Posterior vena cava (tissue), 2 donors: ENCODE measurements at regions not wholly inside any gene's neighbourhood (a gene's known extent, or its start where the extent isn't known, plus 50 kb on each side); places are given as distances from the start of the nearest gene placed in this dataset.
"Not testable (repeated sequence)": the region's sequence is repeated elsewhere in the genome, so short reads cannot be mapped to it uniquely, and the experiment has no call there.

Experiments
- DNase-seq: peaks from one replicate; pipeline ENCODE4 v3.0.0-alpha.2; 2020; ENCODE audit warnings: low spot score
- intact Hi-C, 2 donors: fragments of 100-400 bp; cut with DNase I; formaldehyde crosslinking; loops; one replicate each; pipeline versions ENCODE4 v1.14.1 to v1.14.2; 2022 to 2023
- donor health status: DM: yes; HTN: yes; CAD: no.
- donor health status: DM: yes; HTN: yes; CAD: no.

DNA sequence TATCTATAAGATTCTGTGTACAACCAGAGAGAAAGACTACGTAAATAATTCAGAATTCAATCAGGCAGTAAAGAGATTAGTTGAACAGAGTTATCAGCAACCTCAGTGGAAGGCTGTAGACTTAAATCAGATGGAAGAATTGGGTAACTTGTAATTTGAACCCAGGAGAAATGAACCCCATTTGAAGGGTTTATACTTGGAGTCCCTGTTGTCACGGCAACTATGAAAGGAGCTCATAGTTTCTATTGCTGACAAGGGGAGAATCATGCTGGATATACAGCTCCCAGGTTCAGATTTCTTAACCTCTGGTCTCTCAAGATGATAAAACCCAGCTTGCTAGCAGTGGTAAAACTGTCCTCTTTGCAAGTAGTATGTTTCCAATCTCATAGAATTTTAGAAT is 54.4 kb upstream of the BMP4 start:
- no peak for DNase-seq
- intact Hi-C loops: no loop called here

GRCh38 chr14:54023027-54023426 is 66.4 kb upstream of the BMP4 start:
- intact Hi-C loops: no loop called here
- no peak for DNase-seq

GRCh38 chr14:54025661-54026060 is 69.0 kb upstream of the BMP4 start:
- DNase-seq: no peak
- intact Hi-C loops: no loop called here

- DNase-seq: no peak
- intact Hi-C loops: no loop called here
These were observed 70.0 kb upstream of the BMP4 start for GRCh38 chr14:54026671-54027070.

- not testable (repeated sequence) for DNase-seq
These were observed 74.4 kb upstream of the BMP4 start for GRCh38 chr14:54030996-54031395.

DNA sequence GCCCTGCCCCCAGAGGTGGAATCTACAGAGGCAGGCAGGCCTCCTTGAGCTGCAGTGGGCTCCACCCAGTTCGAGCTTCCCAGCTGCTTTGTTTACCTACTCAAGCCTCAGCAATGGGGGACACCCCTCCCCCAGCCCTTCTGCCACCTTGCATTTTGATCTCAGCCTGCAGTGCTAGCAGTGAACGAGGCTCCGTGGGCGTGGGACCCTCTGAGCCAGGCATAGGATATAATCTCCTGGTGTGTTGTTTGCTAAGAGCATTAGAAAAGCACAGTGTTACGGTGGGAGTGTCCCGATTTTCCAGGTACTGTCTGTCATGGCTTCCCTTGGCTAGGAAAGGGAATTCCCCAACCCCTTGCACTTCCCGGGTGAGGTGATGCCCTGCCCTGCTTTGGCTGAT is 76.7 kb upstream of the BMP4 start:
- DNase-seq: peak; percentile 52
- intact Hi-C loops: not testable (repeated sequence)

More at GRCh38 chr14:54030996-54031395, 74.4 kb upstream of the BMP4 start:
- intact Hi-C loops: not testable (repeated sequence)

DNA sequence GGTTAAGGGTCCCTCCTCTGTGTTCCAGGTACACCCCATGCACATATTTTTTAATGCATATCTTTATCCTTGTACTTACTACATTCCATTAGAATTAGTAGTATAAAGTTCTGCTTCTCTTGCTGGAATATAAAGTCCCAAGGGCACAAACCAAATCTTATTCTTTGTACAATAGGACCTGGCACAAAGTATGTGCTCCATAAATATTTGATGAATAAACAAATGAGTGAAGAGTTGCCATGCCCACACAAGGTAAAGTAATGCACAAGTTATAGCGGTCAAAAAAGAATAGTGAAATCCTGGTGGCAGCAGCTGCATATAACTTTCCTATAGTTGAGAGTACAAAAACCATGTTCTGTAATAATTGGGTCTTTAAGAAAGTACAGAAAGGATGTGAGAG is 82.1 kb upstream of the BMP4 start:
- intact Hi-C loops: no loop called here
- DNase-seq: no peak

- DNase-seq: no peak
- intact Hi-C loops: no loop called here
These were observed 82.7 kb upstream of the BMP4 start for GRCh38 chr14:54039311-54039710.

- no peak for DNase-seq
- intact Hi-C loops: no loop called here
These were observed 84.2 kb upstream of the BMP4 start for GRCh38 chr14:54040846-54041245.

DNA sequence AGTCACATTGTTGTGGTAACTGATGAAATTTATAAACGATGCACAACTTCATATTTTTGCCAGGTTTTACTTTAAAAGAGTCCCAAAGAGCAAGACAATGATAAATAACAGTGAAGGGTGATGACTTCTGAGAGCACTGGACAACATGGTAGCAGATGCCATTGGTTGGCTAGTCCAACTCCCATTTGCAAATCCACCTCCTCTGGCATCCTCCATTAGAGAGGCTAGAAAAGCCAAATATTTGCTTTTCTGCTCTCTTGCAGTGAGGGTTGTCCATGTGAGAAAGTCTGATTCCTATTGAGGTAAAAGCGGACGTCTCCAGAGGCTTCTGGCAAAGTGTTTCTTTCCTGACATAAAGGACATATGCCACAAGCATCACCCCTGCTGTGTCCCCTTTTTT is 89.6 kb upstream of the BMP4 start:
- intact Hi-C loops: no loop called here
- DNase-seq: no peak

DNA sequence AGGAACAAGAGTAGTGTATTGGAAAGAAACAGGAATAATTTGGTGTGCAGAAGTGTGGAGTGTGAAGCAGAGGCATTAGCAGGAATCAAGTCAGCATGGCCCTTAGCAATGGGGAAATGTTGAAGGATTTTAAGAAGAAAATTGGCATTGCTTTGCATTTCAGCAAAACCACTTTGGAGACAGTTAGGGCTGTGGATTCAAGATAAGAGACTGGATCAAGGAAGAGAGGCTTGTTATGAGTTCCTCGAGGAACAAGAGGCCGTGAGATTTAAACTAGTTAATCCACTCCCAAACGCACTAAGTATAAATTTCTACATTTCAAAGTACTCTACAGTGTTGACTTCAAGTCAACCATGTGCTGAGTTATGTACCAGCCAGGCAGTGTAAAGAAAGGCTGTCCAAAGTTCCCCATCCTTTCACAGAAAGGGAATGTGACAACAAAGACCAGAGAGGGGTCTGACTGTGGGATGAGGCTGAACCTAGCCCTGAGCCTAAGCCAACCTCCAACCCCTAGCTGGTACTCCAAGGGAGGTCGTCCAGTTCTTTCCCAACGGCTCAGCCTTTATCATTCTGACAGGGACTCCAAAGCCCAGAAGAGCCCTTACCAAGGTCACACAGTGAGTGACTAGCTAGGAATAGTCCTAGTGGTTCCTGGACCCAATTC is 91.2 kb upstream of the BMP4 start:
- no peak for DNase-seq
- intact Hi-C loops: no loop called here

DNA sequence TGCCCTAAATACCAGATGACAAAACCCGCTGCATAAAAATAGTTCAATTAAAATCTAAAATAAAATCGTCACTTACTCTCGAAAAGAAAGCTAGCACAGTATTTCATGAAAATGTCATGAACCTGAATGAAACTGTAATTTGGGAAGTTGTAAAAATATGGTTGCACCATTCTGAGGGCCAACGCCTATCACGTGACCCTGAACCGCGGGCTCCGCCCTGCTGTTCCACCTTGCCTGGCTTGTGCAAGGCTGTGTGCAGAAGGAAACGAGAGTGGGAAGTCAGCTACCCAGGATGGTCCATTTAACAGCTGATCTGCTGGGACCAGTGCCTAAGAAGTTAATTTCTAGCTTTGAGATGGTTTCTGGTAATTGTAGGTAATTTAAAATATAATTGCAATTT is 91.7 kb upstream of the BMP4 start:
- DNase-seq: no peak
- intact Hi-C loops: no loop called here

DNA sequence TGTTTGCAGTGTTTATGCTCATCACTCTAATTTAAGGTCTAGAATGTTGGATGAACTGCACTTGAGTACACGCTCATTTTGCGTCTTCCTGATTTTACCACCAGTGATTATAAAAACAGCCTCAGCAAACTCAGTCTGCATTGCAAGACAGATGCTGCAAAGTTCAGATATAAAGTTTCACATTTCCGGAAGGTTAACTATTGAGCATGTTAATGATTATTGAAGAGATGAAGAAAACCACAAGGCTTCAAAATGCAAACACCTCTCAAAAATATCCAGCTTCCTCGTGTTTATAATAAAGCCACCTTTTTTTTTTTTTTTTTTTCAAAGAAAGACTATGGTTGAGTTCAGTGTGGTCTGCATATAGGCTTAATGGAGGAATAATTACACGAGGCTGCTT is 92.1 kb upstream of the BMP4 start:
- DNase-seq: no peak
- intact Hi-C loops: no loop called here

GRCh38 chr14:54050759-54051158 is 94.1 kb upstream of the BMP4 start:
- intact Hi-C loops: no loop called here
- DNase-seq: no peak

GRCh38 chr14:54052696-54053385 is 96.2 kb upstream of the BMP4 start:
- DNase-seq: no peak
- intact Hi-C loops: no loop called here

DNA sequence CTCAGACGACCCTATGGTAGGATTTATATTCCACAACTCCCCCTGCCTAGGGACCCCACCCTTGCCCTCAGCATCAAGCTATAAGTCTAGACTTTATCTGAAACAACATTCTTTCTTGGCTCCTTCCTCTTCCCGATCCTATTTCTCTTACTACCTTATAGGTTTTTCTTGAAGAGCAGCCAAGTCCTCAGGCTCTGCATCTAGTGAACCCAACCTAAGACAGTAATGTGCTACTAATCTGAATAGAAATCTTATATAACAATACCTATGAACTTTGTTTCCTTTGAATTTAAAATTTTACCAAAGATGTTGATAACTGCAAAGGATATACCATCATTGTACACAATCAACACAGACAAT is 96.7 kb upstream of the BMP4 start:
- intact Hi-C loops: no loop called here
- no peak for DNase-seq

GRCh38 chr14:54058505-54058904 is 101.9 kb upstream of the BMP4 start:
- intact Hi-C loops: no loop called here
- DNase-seq: no peak

- intact Hi-C loops: no loop called here
- no peak for DNase-seq
These were observed 127.1 kb upstream of the BMP4 start for GRCh38 chr14:54083549-54084239.

DNA sequence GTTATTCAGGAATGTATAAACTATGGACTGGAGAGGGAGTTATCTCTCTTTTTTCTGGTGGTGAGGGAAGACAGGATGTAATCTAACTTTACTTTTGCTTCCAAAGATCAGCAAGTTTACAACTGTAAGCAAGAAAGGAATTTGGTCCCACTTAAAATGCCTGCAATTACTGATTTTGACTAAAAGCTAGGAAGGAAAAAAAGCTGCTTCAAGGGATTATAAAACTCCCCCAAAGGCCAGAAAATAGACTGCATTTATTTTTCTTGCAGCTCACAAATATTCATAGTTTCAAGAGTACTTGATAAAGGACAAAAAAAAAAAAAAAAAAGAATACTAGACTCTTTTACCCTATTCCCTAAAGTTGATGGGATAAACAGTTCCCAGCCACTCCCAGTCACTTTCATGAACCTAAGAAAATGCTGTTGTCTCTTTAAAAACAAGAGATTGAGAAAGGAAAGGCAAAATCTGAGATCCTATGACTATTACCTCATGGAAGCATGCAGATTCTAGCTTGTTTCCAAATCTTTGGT is 128.7 kb upstream of the BMP4 start:
- intact Hi-C loops: no loop called here
- DNase-seq: no peak

DNA sequence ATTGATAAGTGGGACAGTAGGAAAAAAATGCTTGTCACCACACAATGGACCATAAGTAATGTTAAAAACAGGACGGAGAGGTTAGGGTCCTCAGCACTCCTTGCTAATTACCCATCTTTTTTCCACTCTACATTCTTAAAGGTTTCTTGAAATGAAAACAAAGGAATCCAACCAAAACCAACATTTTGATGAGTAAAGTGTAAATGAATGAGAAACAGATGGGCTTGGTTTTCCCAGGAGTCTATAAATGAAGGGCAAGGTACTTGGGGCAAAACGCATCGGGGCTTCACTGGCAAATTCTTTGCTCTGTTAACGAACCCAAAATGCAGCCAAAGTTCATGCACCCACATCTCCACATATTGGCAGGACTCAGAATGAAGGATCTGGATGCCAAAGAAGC is 129.2 kb upstream of the BMP4 start:
- intact Hi-C loops: no loop called here

GRCh38 chr14:54086767-54087166 is 130.1 kb upstream of the BMP4 start:
- intact Hi-C loops: no loop called here

More for the DNA sequence above, 129.2 kb upstream of the BMP4 start:
- DNase-seq: no peak

More at GRCh38 chr14:54086767-54087166, 130.1 kb upstream of the BMP4 start:
- no peak for DNase-seq
